OCI-M2 (cell line): ENCODE measurements at regions not wholly inside any gene's neighbourhood (a gene's known extent, or its start where the extent isn't known, plus 50 kb on each side); places are given as distances from the start of the nearest gene placed in this dataset.
"Not testable (repeated sequence)": the region's sequence is repeated elsewhere in the genome, so short reads cannot be mapped to it uniquely, and the experiment has no call there.

Source experiments
- DNase-seq: peaks from one replicate; lab custom pipeline; 2025; ENCODE audit not compliant: unreplicated experiment; lab: John Stamatoyannopoulos, UW

- not testable (repeated sequence) for DNase-seq
Observed at GRCh38 chr19:28351321-28351720, 861.6 kb downstream of the UQCRFS1 start.

- DNase-seq, result no peak
Observed at GRCh38 chr19:28350673-28351072, 862.3 kb downstream of the UQCRFS1 start.

DNA sequence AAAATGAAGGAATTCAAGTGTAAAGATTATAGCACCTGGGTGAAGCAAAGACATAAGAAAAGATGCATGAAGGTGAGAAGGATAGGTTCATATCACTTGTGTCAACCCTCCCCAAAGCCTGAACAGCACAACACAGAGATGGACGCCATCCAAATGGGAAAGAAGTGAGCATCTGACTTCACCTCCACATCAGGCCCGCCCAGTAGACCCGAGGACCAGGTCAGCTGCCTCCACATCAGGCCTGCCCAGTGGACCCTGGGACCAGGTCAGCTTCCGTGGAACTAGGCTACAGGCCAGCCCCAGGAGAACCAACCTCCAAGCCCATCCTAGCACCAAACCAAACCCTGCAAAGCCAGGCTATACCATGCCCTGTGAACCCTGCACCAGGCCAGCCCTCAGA is 862.9 kb downstream of the UQCRFS1 start:
- no peak for DNase-seq

DNA sequence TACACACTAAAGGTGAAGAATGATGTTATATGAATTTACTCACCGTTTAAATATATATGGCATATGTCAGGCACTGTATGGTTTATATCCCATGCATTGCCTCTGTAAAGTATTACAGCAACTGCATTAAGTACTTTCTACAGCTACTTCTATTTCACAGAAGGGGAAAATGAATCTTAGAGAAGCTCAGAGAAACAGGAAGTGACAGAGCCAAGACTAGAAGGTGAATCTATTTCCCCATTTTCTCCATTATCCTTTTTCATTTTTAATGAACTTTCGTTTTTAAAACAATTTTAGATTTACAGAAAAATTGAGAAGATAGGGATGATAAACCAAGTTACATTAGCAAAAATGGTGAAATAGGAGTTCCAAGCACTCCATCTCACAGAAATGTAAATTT is 863.3 kb downstream of the UQCRFS1 start:
- DNase-seq, result no peak

GRCh38 chr19:28345811-28346210 is 867.1 kb downstream of the UQCRFS1 start:
- DNase-seq, result no peak

- DNase-seq, result no peak
Observed at GRCh38 chr19:28341810-28342350, 871.1 kb downstream of the UQCRFS1 start.

DNA sequence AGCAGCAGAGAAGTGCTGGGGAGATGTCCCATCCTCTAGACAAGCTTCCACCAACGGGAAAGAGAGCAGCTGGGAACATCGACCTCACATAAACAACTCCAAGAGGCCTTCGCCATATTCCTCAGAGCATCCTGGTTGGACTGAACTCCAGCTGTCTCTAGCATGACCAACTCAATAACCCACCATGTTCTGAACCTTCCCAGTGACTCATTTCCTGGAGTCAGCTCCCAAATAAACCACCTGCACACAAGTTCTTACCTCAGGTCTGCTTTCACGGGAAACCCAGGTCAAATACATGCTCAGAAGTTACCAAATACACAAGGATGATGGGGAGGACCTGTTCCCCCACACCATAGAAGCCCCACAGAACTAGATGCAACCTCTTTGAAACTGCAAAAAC is 878.5 kb downstream of the UQCRFS1 start:
- no peak for DNase-seq

DNA sequence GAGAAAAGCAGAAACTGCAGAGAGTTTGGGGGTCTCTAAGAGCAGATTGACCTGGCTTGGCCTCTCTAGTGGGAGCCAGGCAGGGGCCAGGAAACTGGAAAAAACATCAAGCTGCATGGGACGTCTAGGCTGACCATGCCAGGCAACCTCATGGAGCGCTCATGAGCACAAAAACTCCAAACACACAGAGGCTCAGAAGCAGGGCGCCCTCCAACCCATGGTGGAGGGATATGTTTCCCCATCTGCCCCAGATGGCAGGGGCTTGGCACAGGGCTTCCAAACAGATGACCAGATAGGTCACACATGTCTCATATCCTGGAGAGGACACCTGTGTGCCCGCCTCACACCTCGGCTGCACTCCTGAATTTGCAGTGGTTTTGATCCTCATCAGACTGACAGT is 879.0 kb downstream of the UQCRFS1 start:
- DNase-seq, result no peak

DNA sequence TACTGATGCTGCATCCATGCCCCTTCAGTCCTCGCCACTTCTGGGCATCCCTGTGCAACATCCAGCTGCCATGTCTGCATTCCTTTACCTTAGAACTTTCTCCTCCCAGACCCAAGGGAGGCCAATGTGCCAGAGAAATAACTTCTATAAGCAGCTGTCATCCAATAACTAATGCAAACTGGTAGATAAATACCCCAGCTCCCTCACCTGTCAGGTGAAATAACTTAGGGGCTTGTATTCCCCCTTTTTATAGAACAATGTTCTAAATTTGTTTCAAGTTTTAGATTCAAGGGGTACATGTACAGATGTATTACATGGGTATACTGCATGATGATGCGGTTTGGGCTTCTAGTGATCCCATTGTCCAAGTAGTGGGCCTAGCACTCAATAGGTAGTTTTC is 880.1 kb downstream of the UQCRFS1 start:
- no peak for DNase-seq

DNA sequence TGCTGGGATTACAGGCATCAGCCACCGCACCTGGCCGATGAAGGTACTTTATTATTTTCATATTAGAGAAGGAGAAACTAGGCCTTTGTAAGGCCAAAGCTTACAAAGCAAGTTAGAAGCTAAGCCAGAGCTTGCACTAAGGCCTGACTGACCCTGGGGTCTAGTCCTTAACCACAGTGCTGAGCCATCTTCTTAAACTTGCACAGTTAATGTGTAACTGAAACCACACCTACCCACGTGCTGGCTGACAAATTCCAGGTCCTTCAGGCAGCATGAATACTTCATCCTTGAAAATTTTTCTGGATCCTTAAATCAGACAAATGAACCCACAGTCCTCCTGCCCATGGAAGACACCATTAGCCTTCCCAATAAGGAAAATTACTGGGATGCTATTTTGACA is 880.6 kb downstream of the UQCRFS1 start:
- no peak for DNase-seq

- DNase-seq, result no peak
Observed at GRCh38 chr19:28331596-28331995, 881.4 kb downstream of the UQCRFS1 start.

- no peak for DNase-seq
Observed at GRCh38 chr19:28330831-28331230, 882.1 kb downstream of the UQCRFS1 start.

DNA sequence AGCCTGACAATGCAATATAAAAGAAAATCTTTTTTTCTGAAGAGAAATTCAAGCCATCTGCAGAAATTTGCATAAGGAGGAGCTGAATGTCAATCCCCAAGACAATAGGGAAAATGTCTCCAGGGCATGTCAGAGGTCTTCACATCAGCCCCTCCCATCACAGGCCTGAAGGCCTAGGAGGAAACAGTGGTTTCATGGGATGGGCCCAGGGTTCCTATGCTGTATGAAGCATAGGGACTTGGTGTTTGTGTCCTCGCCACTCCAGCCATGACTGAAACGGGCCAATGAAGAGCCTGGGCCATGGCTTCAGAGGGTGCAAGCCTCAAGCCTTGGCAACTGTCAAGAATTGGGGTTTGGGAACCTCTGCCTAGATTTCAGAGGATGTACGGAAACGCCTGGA is 883.5 kb downstream of the UQCRFS1 start:
- DNase-seq, result no peak

DNA sequence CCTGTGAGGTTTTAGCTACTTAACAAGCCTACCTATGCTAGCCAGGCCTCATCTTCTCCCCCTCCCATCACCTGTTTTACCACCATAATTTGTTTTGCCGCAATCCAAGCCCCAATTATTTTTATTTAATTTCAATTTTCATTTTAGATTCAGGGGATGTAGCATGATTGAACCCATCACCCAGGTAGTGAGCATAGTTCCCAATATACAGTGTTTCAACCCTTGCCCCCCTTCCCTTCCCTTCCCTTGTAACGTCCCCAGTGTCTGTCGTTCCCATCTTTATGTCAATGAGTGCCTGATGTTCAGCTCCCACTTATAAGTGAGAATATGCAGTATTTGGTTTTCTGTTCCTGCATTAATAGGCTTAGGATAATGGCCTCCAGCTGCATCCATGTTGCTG is 885.0 kb downstream of the UQCRFS1 start:
- DNase-seq, result no peak

DNA sequence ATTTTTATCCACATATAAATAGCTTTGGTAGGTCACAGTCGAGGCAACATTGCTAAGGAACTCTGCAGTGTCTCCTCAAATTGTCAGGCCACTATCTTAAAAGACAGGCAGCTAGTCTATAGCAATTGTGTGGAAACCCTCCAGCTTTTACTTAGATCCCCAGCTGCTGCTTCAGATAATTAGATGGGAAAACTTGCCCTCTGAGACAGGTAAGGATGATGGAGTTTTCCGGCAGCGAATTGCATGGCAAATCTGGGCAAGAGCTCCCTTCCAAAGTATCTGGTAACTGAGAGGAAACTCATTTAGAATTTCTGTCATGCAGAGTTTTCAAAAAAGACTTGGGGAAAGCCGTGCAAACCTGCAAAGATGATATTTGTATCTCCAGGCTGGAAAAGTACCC is 886.2 kb downstream of the UQCRFS1 start:
- no peak for DNase-seq

DNA sequence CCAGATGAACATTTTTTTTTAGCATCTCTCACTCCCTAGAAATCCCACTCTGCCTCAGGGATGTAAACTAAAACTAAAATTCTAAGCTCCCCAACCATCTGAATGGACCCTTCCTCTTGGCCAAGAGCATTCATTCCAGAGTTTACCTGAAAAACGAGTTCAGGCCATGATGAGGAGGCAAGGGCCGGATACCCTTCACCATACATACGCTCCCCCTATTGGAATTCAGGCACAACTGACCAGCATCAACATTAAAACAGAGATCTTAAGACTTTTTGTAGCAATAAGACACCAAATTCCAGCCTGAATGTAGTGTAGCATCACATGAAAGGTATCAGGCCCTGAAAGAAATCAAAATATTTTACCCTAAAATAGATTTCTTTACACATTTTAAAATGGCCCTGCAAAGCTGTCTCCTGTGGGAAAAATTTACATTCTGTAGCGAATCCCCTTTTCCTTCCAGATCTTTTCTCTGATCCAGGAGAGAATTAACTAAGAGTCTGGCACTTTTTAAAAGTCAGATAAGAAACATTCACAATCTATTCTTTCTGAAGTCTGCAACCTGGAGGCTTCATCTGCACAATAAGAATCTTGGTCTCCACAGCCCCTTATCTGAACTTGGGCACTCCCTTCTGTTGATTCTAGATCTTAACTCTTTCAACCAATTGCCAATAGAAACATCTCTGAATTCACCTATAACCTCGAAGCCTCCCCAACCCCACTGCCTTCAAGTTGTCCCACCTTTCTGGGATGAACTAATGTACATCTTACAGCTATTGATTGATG is 888.5 kb downstream of the UQCRFS1 start:
- DNase-seq, result no peak

GRCh38 chr19:28322945-28323344 is 890.0 kb downstream of the UQCRFS1 start:
- no peak for DNase-seq

GRCh38 chr19:28322491-28322890 is 890.5 kb downstream of the UQCRFS1 start:
- no peak for DNase-seq

DNA sequence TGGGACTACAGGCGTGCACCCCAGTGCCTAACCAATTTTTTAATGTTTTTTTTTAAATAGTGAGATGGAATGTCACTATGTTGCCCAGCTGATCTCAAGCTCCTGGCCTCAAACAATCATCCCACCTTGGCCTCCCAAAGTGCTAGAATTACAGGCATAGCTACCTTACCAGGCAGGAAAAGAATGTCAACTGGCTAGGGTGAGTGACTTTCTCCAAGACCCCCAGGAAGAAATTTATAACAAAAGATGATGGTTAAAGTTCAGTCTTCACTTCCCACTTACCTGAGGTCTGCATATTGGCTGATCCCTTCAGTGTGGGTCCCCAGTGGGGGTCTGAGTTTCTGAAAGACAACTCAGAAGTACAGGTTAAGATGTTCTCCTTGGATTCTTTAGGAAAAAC is 893.0 kb downstream of the UQCRFS1 start:
- DNase-seq, result no peak

DNA sequence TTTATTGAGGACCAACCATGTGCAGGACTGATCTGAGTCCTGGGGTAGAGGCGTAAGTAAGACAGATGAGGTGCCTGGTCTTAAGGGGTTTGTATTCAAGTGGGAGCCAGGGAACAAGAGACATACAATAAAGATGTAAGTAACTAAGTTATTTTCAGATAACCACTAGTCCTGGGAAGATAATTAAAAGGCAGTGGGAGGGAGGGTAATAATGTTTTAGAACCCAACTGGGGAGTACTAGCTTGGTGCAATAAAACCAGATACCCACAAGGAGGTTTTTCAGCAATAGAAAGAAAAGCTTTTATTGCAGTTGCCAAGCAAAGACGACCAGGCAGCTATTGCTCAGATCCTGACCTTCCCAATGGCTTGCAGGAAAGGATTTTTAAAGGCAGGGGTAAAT is 893.7 kb downstream of the UQCRFS1 start:
- DNase-seq, result no peak

- DNase-seq, result no peak
Observed at GRCh38 chr19:28318469-28319179, 894.3 kb downstream of the UQCRFS1 start.

GRCh38 chr19:28316464-28316863 is 896.5 kb downstream of the UQCRFS1 start:
- DNase-seq, result no peak
